ENCODE measurements at regions not wholly inside any gene's neighbourhood (a gene's known extent, or its start where the extent isn't known, plus 50 kb on each side); places are given as distances from the start of the nearest gene placed in this dataset.
"Not testable (repeated sequence)": the region's sequence is repeated elsewhere in the genome, so short reads cannot be mapped to it uniquely, and the experiment has no call there.

GRCh38 chr2:16090650-16091575 is 150.6 kb downstream of the MYCN start:
- no peak for DNase-seq

GRCh38 chr2:16089491-16089890 is 149.1 kb downstream of the MYCN start:
- DNase-seq, result not testable (repeated sequence)

GRCh38 chr2:16088802-16089112 is 148.4 kb downstream of the MYCN start:
- DNase-seq, result no peak

- no peak for DNase-seq
Observed at GRCh38 chr2:16088035-16088801, 147.9 kb downstream of the MYCN start.

- DNase-seq, result not testable (repeated sequence)
Observed at GRCh38 chr2:16086136-16086535, 145.8 kb downstream of the MYCN start.

- no peak for DNase-seq
Observed at GRCh38 chr2:16085073-16085472, 144.7 kb downstream of the MYCN start.

GRCh38 chr2:16084274-16084673 is 143.9 kb downstream of the MYCN start:
- DNase-seq, result no peak

GRCh38 chr2:16082276-16082675 is 141.9 kb downstream of the MYCN start:
- DNase-seq, result no peak

- DNase-seq, result no peak
Observed at GRCh38 chr2:16081316-16082200, 141.2 kb downstream of the MYCN start.

- DNase-seq, result no peak
Observed at GRCh38 chr2:16080516-16080915, 140.2 kb downstream of the MYCN start.

GRCh38 chr2:16080071-16080470 is 139.7 kb downstream of the MYCN start:
- DNase-seq, result no peak

- no peak for DNase-seq
Observed at GRCh38 chr2:16079637-16080036, 139.3 kb downstream of the MYCN start.

- DNase-seq, result no peak
Observed at GRCh38 chr2:16077601-16078000, 137.3 kb downstream of the MYCN start.

GRCh38 chr2:16076911-16077310 is 136.6 kb downstream of the MYCN start:
- no peak for DNase-seq

- DNase-seq, result no peak
Observed at GRCh38 chr2:16075045-16076012, 135.0 kb downstream of the MYCN start.

- no peak for DNase-seq
Observed at GRCh38 chr2:16073921-16074425, 133.6 kb downstream of the MYCN start.

GRCh38 chr2:16073471-16073870 is 133.1 kb downstream of the MYCN start:
- DNase-seq, result no peak

GRCh38 chr2:16072638-16073290 is 132.4 kb downstream of the MYCN start:
- DNase-seq, result no peak

- DNase-seq, result no peak
Observed at GRCh38 chr2:16071865-16072637, 131.7 kb downstream of the MYCN start.

Data from activated T-cell treated with anti-CD3 and anti-CD28 coated beads, Interleukin-2, amount 50 U/mL, for 1 hour (primary cell).